ENCODE measurements at regions not wholly inside any gene's neighbourhood (a gene's known extent, or its start where the extent isn't known, plus 50 kb on each side); places are given as distances from the start of the nearest gene placed in this dataset.
A peak's percentile ranks its signal among the peaks of the same experiment; 100 is the strongest.

DNA sequence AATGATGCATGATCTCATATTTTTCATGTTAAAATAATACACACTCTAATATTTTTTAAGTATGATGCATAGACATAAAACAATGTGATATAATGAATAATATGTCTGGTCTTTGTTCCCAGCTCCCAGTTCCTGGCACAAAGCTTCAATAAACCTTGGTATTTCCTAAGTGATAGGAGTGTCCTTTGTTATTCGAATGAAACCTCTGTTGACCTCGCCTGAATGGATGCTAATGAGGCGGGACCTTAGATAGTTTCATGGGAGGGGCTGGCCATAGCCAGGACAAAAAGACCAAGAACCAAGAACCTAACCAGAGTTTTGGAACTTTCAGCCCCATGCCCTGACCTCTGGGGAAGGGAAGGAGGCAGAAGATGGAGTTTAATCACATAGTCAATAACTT, 257.7 kb upstream of the COPS8 start:
- POLR2A ChIA-PET (ENCODE audit: low non-redundant PET): no interaction called here

DNA sequence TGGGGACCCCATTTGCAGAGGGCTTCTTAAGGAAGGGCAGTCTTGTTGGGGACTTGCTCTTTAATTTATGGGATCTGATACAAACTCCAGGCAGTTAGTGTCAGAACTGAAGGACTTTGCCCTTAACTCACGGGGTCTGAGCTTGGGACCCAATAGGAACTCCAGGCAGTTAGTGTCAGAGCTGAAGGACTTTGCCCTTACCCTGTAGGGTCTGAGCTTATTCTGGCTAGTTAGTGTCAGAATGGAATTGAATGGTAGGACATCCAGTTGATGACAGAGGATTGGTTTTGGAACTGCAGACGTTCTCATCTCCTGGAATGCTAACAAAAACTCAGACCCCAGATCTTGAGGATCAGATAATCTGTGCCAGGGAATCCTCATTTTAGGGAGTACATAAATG, 256.9 kb upstream of the COPS8 start:
- ChIA-PET POLR2A (ENCODE audit: low non-redundant PET) (no interaction called here), CTCF (interaction anchor here (0.6 kb wide), 1 partner anchor 225 kb away, joined by 3 read pairs; no protein-coding TSS in a partner anchor)
- TF ChIP-seq, protein P1, sequence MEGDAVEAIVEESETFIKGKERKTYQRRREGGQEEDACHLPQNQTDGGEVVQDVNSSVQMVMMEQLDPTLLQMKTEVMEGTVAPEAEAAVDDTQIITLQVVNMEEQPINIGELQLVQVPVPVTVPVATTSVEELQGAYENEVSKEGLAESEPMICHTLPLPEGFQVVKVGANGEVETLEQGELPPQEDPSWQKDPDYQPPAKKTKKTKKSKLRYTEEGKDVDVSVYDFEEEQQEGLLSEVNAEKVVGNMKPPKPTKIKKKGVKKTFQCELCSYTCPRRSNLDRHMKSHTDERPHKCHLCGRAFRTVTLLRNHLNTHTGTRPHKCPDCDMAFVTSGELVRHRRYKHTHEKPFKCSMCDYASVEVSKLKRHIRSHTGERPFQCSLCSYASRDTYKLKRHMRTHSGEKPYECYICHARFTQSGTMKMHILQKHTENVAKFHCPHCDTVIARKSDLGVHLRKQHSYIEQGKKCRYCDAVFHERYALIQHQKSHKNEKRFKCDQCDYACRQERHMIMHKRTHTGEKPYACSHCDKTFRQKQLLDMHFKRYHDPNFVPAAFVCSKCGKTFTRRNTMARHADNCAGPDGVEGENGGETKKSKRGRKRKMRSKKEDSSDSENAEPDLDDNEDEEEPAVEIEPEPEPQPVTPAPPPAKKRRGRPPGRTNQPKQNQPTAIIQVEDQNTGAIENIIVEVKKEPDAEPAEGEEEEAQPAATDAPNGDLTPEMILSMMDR (conservative IDR thresholded peaks at IDR 0.05; ENCODE audit: low read depth): no peak
- no peak overlapping the region for H3K27ac ChIP-seq
- no peak for DNase-seq (ENCODE audit: low spot score)

More for the DNA sequence above, 257.7 kb upstream of the COPS8 start:
- TF ChIP-seq, protein P1 (conservative IDR thresholded peaks at IDR 0.05; ENCODE audit: low read depth): no peak
- DNase-seq (ENCODE audit: low spot score): no peak
- H3K27ac ChIP-seq: no peak overlapping the region
- CTCF ChIA-PET: interaction anchor here (0.7 kb wide), 1 partner anchor 1729 kb away, joined by 3 read pairs; no protein-coding TSS in a partner anchor

DNA sequence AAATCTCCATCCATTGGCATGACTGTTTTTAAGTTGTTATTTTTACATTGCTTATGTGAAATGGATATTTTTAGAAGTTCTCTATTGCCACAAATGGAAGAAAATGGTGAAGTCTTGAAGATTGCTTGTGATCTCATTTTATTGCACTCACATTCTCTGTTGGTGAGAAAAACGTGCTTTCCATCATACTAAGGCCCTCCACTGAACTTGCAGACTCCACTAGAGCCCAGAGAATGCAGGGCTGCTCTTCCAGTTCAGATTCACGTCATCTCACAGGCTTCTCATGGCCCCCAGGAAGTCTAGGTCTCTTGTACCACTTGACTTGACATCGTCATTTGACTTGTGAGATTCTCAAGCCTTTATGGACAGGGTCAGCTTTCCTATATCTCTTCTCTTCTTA, 254.8 kb upstream of the COPS8 start:
- H3K27ac ChIP-seq: no peak overlapping the region
- POLR2A ChIA-PET (ENCODE audit: low non-redundant PET): no interaction called here

DNA sequence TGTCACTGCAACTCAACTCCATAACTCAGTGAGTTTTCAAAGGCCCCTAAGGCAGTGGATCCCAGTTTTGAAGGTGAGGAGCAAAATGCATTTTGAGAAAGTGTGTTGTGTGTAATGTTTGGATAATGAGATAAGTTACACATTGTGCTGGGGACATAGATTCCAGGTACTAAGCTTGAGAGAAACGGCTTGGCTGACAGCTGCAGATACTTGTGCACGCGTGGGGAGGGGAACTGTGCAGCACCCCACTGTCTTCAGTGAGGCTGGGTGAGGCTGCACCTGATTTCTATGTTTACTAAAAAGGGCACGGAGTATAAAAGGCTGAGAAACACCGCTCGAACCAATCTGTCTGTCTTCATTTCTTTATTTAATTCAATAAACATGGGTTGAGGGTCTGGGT, 254.0 kb upstream of the COPS8 start:
- TF ChIP-seq, protein P1 (conservative IDR thresholded peaks at IDR 0.05; ENCODE audit: low read depth): no peak
- ChIA-PET POLR2A (ENCODE audit: low non-redundant PET) (no interaction called here), CTCF (no interaction called here)
- no peak overlapping the region for H3K27ac ChIP-seq
- no peak for DNase-seq (ENCODE audit: low spot score)

More for the DNA sequence above, 254.8 kb upstream of the COPS8 start:
- CTCF ChIA-PET: no interaction called here
- DNase-seq (ENCODE audit: low spot score): no peak
- TF ChIP-seq, protein P1 (conservative IDR thresholded peaks at IDR 0.05; ENCODE audit: low read depth): no peak

DNA sequence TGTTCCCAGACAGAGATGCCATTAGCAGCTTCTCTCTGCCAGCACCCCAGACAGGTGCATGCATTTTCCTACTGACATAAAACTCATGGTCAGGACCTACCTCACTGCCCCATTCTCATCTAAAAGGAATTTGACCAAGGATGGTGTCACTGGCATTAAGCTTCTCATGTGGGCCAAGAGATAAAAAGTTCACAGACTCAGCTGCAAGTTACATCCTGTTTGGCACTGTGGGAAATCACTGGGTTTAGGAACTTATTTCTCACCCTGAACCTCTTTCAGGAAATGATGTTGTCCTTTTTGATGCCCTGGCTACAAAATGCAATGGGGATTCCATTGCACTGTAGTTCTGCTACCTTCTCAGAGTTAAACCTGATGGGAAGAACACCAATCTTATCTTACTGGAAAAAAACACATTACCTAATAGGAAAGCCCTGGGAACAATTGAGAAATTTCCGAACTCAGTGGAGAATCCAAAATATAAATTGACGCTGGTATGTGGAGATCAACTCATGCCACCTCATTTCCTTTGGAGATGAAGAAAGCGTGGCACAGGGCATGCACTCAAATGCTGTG, 252.1 kb upstream of the COPS8 start:
- no peak overlapping the region for H3K27ac ChIP-seq
- TF ChIP-seq, protein P1 (conservative IDR thresholded peaks at IDR 0.05; ENCODE audit: low read depth): no peak
- ChIA-PET POLR2A (ENCODE audit: low non-redundant PET) (no interaction called here), CTCF (no interaction called here)
- peak; percentile 20 for DNase-seq (ENCODE audit: low spot score)

DNA sequence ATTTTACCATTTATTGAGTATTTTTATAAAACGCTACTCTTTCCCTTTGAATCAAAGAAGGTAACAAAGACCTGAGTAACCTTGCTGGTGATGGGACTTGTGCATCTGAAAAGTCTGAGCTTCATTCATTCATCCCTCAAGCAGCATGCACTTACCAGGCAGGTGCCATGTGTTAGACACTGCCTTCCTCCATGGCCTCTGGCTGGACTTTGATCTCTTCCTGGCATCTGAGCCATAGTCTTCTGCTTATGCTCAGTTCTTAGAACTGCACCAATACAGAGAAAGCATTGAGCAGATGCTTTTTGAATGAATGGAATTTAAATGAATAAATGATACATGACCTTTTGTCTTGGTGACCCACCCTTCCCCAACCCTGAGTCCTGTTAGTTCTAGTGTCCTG, 251.4 kb upstream of the COPS8 start:
- TF ChIP-seq, protein P1 (conservative IDR thresholded peaks at IDR 0.05; ENCODE audit: low read depth): no peak
- ChIA-PET POLR2A (ENCODE audit: low non-redundant PET) (no interaction called here), CTCF (no interaction called here)
- H3K27ac ChIP-seq: no peak overlapping the region
- DNase-seq (ENCODE audit: low spot score): no peak
